Activated CD4-positive, alpha-beta T cell treated with anti-CD3 and anti-CD28 coated beads, Interleukin-2, amount 10 ng/mL, durations not matched to agents 7 days and 5 days (primary cell): ENCODE measurements at regions not wholly inside any gene's neighbourhood (a gene's known extent, or its start where the extent isn't known, plus 50 kb on each side); places are given as distances from the start of the nearest gene placed in this dataset.

Source experiments
- CTCF ChIA-PET: fragments of 350-600 bp; sonication (Branson Sonifier 250); formaldehyde crosslinking; loops from one replicate; lab custom pipeline; 2021; ENCODE audit warnings: antibody characterized with exemption; lab: Charles Lee
- POLR2A ChIA-PET: fragments of 350-600 bp; sonication (Branson Sonifier 250); formaldehyde crosslinking; loops from one replicate; lab custom pipeline; 2021; ENCODE audit warnings: antibody characterized with exemption; lab: Charles Lee
- DNase-seq: peaks from one replicate; pipeline ENCODE4 v3.0.0-alpha.2; 2020
- H3K27ac Mint-ChIP-seq: one replicate; pipeline ENCODE4 v1.8.0; 2021; ENCODE audit warnings: mild to moderate bottlenecking, moderate library complexity, mixed read lengths
- H3K27me3 Mint-ChIP-seq: one replicate; pipeline ENCODE4 v1.8.0; 2021; ENCODE audit warnings: mixed read lengths
- H3K36me3 Mint-ChIP-seq: one replicate; pipeline ENCODE4 v1.8.0; 2021; ENCODE audit warnings: low read depth, mixed read lengths
- H3K4me1 Mint-ChIP-seq: one replicate; pipeline ENCODE4 v1.8.0; 2021; ENCODE audit warnings: mixed read lengths
- H3K4me3 Mint-ChIP-seq: one replicate; pipeline ENCODE4 v1.8.0; 2021; ENCODE audit warnings: mild to moderate bottlenecking, moderate library complexity, mixed read lengths
- H3K9me3 Mint-ChIP-seq: one replicate; pipeline ENCODE4 v1.8.0; 2021; ENCODE audit warnings: mixed read lengths

GRCh38 chr4:81606166-81606565, 134.5 kb upstream of the RASGEF1B start:
- DNase-seq = no peak
- no peaks in the 10 kb centered on the region for H3K36me3 Mint-ChIP-seq
- ChIA-PET POLR2A (no interaction called here), CTCF (no interaction called here)
- peaks cover 4% of the 10 kb centered on the region for H3K4me1 Mint-ChIP-seq
- H3K27ac Mint-ChIP-seq = no peak overlapping the region
- H3K27me3 Mint-ChIP-seq = no peaks in the 10 kb centered on the region
- no peaks in the 10 kb centered on the region for H3K9me3 Mint-ChIP-seq
- no peak overlapping the region for H3K4me3 Mint-ChIP-seq

GRCh38 chr4:81605271-81605670, 133.6 kb upstream of the RASGEF1B start:
- Mint-ChIP-seq H3K4me3 (no peak overlapping the region), H3K4me1 (peaks cover 4% of the 10 kb centered on the region), H3K27ac (no peak overlapping the region), H3K27me3 (no peaks in the 10 kb centered on the region), H3K9me3 (no peaks in the 10 kb centered on the region), H3K36me3 (no peaks in the 10 kb centered on the region)
- POLR2A ChIA-PET = interaction anchor here (0.6 kb wide), 1 partner anchor 135 kb away, joined by 5 read pairs; no protein-coding TSS in a partner anchor
- CTCF ChIA-PET = no interaction called here
- no peak for DNase-seq

GRCh38 chr4:81604683-81605218, 133.0 kb upstream of the RASGEF1B start:
- Mint-ChIP-seq H3K36me3 (no peaks in the 10 kb centered on the region), H3K27ac (no peak overlapping the region), H3K9me3 (no peaks in the 10 kb centered on the region), H3K27me3 (no peaks in the 10 kb centered on the region), H3K4me3 (no peak overlapping the region), H3K4me1 (peaks cover 4% of the 10 kb centered on the region)
- ChIA-PET POLR2A (no interaction called here), CTCF (no interaction called here)
- no peak for DNase-seq

- Mint-ChIP-seq H3K27ac (no peak overlapping the region), H3K4me3 (no peak overlapping the region), H3K27me3 (no peaks in the 10 kb centered on the region), H3K36me3 (no peaks in the 10 kb centered on the region), H3K4me1 (peaks cover 4% of the 10 kb centered on the region), H3K9me3 (no peaks in the 10 kb centered on the region)
- POLR2A ChIA-PET = no interaction called here
- DNase-seq = no peak
- CTCF ChIA-PET = no interaction called here
These were observed 131.1 kb upstream of the RASGEF1B start for GRCh38 chr4:81602854-81603253.

GRCh38 chr4:81601358-81601694, 129.6 kb upstream of the RASGEF1B start:
- no peaks in the 10 kb centered on the region for H3K36me3 Mint-ChIP-seq
- CTCF ChIA-PET = no interaction called here
- no peak overlapping the region for H3K27ac Mint-ChIP-seq
- H3K27me3 Mint-ChIP-seq = no peaks in the 10 kb centered on the region
- DNase-seq = no peak
- no peaks in the 10 kb centered on the region for H3K4me1 Mint-ChIP-seq
- no peaks in the 10 kb centered on the region for H3K9me3 Mint-ChIP-seq
- POLR2A ChIA-PET = no interaction called here
- H3K4me3 Mint-ChIP-seq = no peak overlapping the region

GRCh38 chr4:81600520-81601357, 129.0 kb upstream of the RASGEF1B start:
- DNase-seq = no peak
- Mint-ChIP-seq H3K36me3 (no peaks in the 10 kb centered on the region), H3K4me1 (no peaks in the 10 kb centered on the region), H3K4me3 (no peak overlapping the region), H3K9me3 (no peaks in the 10 kb centered on the region), H3K27me3 (no peaks in the 10 kb centered on the region), H3K27ac (no peak overlapping the region)
- ChIA-PET CTCF (interaction anchor here (1.4 kb wide), 1 partner anchor 14 kb away, joined by 3 read pairs; no protein-coding TSS in a partner anchor), POLR2A (no interaction called here)

- DNase-seq = no peak
- no peaks in the 10 kb centered on the region for H3K4me1 Mint-ChIP-seq
- no peaks in the 10 kb centered on the region for H3K9me3 Mint-ChIP-seq
- H3K27ac Mint-ChIP-seq = no peak overlapping the region
- no peak overlapping the region for H3K4me3 Mint-ChIP-seq
- ChIA-PET CTCF (interaction anchor here (1.4 kb wide), 1 partner anchor 13 kb away, joined by 3 read pairs; no protein-coding TSS in a partner anchor), POLR2A (interaction anchor here (0.7 kb wide), 1 partner anchor 939 kb away, joined by 3 read pairs; no protein-coding TSS in a partner anchor)
- H3K36me3 Mint-ChIP-seq = no peaks in the 10 kb centered on the region
- no peaks in the 10 kb centered on the region for H3K27me3 Mint-ChIP-seq
These were observed 128.2 kb upstream of the RASGEF1B start for GRCh38 chr4:81599742-81600380.

- POLR2A ChIA-PET = interaction anchor here (0.6 kb wide), 1 partner anchor 14 kb away, joined by 3 read pairs; no protein-coding TSS in a partner anchor
- Mint-ChIP-seq H3K4me3 (no peak overlapping the region), H3K4me1 (no peaks in the 10 kb centered on the region), H3K36me3 (no peaks in the 10 kb centered on the region), H3K27me3 (no peaks in the 10 kb centered on the region), H3K27ac (no peak overlapping the region), H3K9me3 (no peaks in the 10 kb centered on the region)
- DNase-seq = no peak
- CTCF ChIA-PET = interaction anchor here (0.8 to 1.3 kb wide), 2 partner anchors 15 to 161 kb away, joined by 3 read pairs; no protein-coding TSS in a partner anchor
These were observed 124.3 kb upstream of the RASGEF1B start for GRCh38 chr4:81595798-81596610.

GRCh38 chr4:81595287-81595686, 123.6 kb upstream of the RASGEF1B start:
- no peak overlapping the region for H3K4me3 Mint-ChIP-seq
- ChIA-PET POLR2A (no interaction called here), CTCF (interaction anchor here (0.8 kb wide), 1 partner anchor 162 kb away, joined by 3 read pairs; no protein-coding TSS in a partner anchor)
- no peaks in the 10 kb centered on the region for H3K9me3 Mint-ChIP-seq
- DNase-seq = no peak
- H3K4me1 Mint-ChIP-seq = no peaks in the 10 kb centered on the region
- H3K27ac Mint-ChIP-seq = no peak overlapping the region
- no peaks in the 10 kb centered on the region for H3K27me3 Mint-ChIP-seq
- no peaks in the 10 kb centered on the region for H3K36me3 Mint-ChIP-seq

GRCh38 chr4:81594490-81595159, 122.9 kb upstream of the RASGEF1B start:
- ChIA-PET POLR2A (no interaction called here), CTCF (no interaction called here)
- DNase-seq = no peak
- Mint-ChIP-seq H3K4me3 (no peak overlapping the region), H3K4me1 (no peaks in the 10 kb centered on the region), H3K9me3 (no peaks in the 10 kb centered on the region), H3K27ac (no peak overlapping the region), H3K27me3 (no peaks in the 10 kb centered on the region), H3K36me3 (no peaks in the 10 kb centered on the region)

- Mint-ChIP-seq H3K27ac (no peak overlapping the region), H3K4me1 (no peaks in the 10 kb centered on the region), H3K36me3 (no peaks in the 10 kb centered on the region), H3K27me3 (no peaks in the 10 kb centered on the region), H3K4me3 (no peak overlapping the region), H3K9me3 (no peaks in the 10 kb centered on the region)
- ChIA-PET CTCF (no interaction called here), POLR2A (no interaction called here)
- no peak for DNase-seq
These were observed 121.0 kb upstream of the RASGEF1B start for GRCh38 chr4:81592701-81593100.

- ChIA-PET CTCF (no interaction called here), POLR2A (no interaction called here)
- Mint-ChIP-seq H3K4me3 (no peak overlapping the region), H3K27me3 (no peaks in the 10 kb centered on the region), H3K36me3 (no peaks in the 10 kb centered on the region), H3K4me1 (no peaks in the 10 kb centered on the region), H3K27ac (no peak overlapping the region), H3K9me3 (no peaks in the 10 kb centered on the region)
- DNase-seq = no peak
These were observed 118.9 kb upstream of the RASGEF1B start for GRCh38 chr4:81590596-81590995.
